CD4-positive, alpha-beta T cell treated with Interferon gamma for 1 hour (primary cell): ENCODE measurements at regions not wholly inside any gene's neighbourhood (a gene's known extent, or its start where the extent isn't known, plus 50 kb on each side); places are given as distances from the start of the nearest gene placed in this dataset.
"Not testable (repeated sequence)": the region's sequence is repeated elsewhere in the genome, so short reads cannot be mapped to it uniquely, and the experiment has no call there.

Experiments
- DNase-seq: peaks from one replicate; pipeline ENCODE4 v3.0.0-alpha.2; 2020

GRCh38 chr7:68121655-68122054 lies 1125.0 kb downstream of the TYW1 start:
- no peak for DNase-seq

GRCh38 chr7:68122801-68123200 lies 1126.2 kb downstream of the TYW1 start:
- no peak for DNase-seq

DNA sequence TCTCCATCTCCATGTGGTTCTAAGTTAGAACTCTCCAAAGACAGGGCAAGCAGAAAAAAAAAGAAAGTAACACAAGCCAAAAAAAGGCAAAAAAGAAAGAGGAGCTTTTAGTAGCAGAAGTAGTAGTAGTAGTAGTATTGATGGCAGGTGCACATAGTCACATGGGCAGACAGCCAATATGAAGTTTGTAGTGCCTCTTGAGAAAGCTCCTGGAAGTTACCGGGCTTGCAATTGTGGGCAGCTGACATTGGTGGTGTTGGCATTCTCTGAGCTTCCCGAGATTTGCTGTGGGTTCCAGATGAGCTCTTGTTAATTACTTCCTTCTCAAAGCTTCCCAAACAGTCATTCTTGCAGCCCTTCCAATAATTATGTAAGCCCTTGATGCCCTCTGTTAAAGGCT lies 1128.5 kb downstream of the TYW1 start:
- no peak for DNase-seq

- no peak for DNase-seq
Measured at GRCh38 chr7:68133045-68133444, 1136.4 kb downstream of the TYW1 start.

DNA sequence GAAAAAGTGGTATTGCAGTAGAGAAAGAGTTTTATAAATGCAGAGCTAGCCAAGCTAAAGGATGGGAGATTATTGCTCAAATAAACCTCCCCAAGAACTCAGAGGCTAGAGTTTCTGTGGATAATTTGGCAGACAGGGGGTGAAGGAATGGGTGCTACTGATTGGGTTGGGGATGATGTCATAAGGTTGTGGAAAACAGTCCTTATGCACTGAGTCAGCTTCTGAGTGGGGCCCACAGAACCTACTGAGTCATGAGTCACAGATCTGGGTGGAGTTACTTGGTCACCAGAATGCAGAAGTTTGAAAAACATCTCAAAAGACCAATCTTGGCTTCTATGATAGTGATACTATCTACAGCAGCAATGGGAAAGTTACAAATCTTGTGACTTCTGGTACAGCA lies 1146.7 kb downstream of the TYW1 start:
- no peak for DNase-seq

GRCh38 chr7:68146983-68147382 lies 1150.3 kb downstream of the TYW1 start:
- no peak for DNase-seq

- no peak for DNase-seq
Measured at GRCh38 chr7:68147614-68148238, 1151.1 kb downstream of the TYW1 start.

GRCh38 chr7:68148440-68148839 lies 1151.8 kb downstream of the TYW1 start:
- no peak for DNase-seq

DNA sequence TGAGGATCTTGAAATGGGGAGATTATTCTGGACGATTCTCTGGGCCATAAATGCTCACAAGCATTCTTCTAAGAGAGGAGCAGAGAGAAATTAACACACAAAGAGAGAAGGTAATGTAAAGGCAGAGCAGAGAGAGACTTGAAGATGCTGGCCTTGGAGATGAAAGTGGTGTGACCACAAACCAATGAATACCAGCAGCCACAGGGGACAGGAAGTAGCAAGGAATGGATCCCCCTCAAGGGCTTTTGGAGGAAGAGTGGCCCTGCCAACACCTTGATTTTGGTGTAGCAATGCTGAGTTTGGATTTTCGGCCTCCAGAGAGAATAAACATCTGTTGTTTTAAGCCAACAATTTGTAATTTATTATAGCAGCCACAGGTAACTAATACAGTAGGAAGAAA lies 1155.6 kb downstream of the TYW1 start:
- DNase-seq = no peak

- DNase-seq = no peak
Measured at GRCh38 chr7:68155676-68156075, 1159.0 kb downstream of the TYW1 start.

DNA sequence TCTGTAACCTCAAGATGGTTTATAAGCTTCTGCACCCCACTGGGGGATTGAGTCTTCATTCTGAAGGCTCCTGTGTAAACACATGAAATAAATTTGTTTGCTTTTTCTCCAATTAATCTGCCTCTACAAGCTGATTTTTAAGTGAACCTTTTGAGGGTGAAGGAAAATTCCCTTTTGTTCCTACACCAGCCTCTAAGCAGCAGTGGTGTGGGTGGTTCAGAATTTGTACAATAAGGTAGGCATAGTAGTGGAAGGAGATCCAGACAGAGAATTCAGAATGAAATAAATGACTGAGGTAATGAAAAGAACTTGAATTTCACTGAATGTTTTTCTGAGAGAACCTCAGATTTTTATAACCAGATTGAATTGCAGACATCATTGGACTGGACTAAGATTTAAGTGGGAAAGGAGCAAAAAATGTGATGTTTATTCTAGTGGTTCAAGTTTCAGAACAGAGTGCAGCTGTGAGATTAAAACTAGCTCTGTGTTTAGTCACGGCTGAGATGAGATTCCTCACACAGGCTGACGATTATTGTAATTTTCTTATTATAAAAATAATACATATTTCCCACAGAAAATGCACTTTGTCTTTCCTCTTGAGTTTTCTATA lies 1162.2 kb downstream of the TYW1 start:
- DNase-seq = no peak

DNA sequence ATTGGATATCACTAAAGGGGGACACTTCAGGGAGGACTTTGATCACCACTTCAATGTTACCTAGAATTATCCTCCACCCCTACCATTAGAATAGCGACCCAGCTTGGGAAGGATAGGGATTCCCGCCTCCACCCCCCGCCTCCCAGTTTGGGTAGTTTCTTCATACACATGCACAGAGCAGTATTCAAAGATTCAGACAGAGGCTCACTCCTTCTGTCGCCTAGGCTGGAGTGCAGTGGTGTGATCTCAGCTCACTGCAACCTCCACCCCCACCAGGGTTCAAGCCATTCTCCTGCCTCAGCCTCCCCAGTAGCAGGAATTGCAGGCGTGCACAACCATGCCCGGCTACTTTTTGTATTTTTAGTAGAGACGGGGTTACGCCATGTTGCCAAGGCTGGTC lies 1166.1 kb downstream of the TYW1 start:
- DNase-seq = no peak

DNA sequence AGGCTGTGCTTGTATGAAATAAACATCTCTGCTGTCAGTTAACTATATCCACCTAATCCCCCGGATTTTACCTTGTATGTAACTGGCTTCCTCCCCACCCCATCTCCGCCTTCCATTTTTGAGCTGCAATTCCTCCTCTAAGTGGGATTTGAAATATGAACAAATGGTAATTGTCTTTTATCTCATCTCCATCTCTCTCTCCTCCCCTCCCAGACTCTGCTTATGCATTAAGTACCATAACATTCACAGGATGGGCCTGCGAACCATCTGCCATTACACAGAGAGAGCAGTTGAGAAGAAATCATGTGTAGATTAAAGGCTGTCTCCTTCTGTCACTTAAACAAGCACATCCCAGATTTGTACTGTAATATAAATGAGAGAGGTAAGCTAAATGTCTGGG lies 1169.9 kb downstream of the TYW1 start:
- no peak for DNase-seq

GRCh38 chr7:68173513-68173912 lies 1176.9 kb downstream of the TYW1 start:
- DNase-seq = no peak

DNA sequence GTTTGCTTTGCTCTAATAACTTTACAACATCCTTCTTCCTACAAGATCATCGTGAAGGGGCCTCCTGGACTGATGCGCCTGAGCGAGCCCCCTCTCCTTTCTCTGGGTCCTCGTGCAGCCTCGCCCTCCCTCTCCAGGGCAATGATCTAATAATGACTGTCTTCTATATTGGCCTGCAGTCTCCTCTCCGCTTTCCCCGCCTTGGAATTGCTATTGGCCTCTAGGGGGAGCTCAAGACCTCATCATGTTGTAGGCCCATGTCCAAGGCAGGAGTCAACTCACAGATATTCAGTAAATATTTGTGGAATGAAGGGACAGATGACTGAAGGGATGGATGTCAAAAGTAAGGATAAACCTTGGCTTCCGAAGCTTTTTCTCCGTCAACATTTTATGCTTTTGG lies 1180.3 kb downstream of the TYW1 start:
- no peak for DNase-seq

GRCh38 chr7:68180761-68181160 lies 1184.1 kb downstream of the TYW1 start:
- no peak for DNase-seq

GRCh38 chr7:68183176-68183575 lies 1186.5 kb downstream of the TYW1 start:
- no peak for DNase-seq

GRCh38 chr7:68185631-68186456 lies 1189.2 kb downstream of the TYW1 start:
- no peak for DNase-seq

GRCh38 chr7:68187532-68187931 lies 1190.9 kb downstream of the TYW1 start:
- DNase-seq = no peak

DNA sequence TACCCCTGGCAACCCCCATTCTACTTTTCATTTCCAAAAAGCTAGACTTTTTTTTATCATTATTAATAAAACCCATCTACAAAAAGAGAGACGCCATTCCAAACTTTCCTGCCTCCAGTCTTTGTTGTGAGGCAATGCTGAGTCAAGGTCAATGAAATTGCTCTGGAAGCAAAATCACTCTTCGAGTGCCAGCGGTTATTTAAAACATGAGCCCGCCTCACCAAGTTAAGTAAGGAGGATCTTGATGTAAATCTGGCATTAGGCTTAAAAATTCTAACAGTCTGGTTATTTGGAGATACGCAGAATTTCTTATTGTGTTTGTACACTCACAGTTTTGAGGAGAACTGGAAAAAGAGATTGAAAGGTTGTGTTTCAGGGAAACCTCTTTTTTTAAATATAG lies 1196.3 kb downstream of the TYW1 start:
- DNase-seq = no peak

- not testable (repeated sequence) for DNase-seq
Measured at GRCh38 chr7:68195642-68196041, 1199.0 kb downstream of the TYW1 start.

- DNase-seq = no peak
Measured at GRCh38 chr7:68200051-68200670, 1203.5 kb downstream of the TYW1 start.

DNA sequence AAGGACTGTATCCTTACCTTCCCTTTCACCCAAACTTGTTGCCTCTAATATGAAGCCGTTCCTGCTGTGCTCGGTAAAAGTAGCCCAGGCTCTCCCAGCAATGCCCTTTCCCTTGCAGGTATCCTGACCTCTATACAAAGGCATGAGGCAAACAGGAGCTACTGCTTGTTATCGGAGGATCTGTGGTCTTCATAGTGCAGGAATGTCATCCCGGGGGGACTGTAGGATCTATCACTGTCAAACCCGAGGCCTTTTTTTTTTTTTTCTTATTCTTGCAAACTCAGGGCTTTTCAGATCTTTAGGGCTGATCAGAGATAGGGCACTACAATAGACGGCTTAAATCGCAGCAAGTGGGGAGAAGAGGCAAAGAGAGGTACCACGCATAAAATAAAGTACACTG lies 1206.6 kb downstream of the TYW1 start:
- no peak for DNase-seq

DNA sequence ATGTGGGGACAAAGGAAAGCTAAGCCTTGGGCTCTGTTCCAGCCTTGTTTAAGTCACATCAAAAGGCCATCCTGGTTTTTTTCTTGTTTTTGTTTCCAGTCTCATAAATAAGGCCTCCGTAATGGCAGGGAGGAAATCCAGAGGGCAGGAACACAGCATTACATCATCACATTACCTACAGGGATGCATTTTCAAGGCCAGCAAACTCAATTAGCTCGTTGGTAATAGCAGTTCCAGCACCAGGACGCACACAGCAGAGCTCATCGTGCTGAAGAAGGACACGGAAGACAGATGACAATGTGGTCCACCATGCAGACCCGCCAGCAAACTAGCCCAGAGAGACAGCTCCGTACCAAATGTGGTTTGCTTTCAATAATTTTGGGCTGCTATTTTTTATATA lies 1209.2 kb downstream of the TYW1 start:
- DNase-seq = no peak
